Inferior parietal cortex (tissue), 1 donor: ENCODE measurements at regions not wholly inside any gene's neighbourhood (a gene's known extent, or its start where the extent isn't known, plus 50 kb on each side); places are given as distances from the start of the nearest gene placed in this dataset.
"Not testable (repeated sequence)": the region's sequence is repeated elsewhere in the genome, so short reads cannot be mapped to it uniquely, and the experiment has no call there.

Experiments used
- DNase-seq: peaks from one replicate; pipeline ENCODE4 v3.0.0-alpha.2; 2016; ENCODE audit errors: extremely low spot score

DNA sequence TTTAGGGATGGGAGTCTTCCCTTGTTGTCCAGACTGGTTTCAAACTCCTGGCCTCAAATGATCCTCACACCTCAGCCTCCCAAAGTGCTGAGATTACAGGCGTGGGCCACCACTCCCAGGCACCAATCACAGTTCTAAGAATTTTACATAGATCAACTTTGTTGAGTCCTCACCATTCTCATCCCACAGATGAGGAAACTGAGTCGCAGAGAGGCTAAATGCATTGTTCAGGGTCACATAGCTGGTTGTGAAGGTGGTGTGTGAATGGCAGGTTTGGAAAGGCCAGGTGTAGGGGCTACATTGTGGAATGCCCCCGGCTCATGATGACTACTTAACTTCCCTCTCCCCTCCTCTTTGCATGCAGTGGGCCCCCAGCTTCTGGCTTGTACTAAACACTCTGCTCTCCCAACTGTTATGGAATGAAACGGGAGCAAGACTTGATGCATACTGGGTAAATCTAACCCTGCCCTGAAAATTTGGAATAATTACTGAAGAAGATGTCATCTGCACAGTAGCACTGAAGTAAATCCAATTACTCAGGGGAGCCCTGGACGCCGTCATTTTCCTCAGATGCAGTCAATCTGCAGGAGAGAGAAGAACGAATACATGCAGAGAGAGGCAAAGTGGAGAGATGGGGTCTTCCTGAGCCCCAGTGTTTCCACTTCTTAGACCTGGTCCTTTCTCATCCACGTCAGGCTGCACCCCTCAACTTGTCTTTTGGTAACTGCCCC lies 102.3 kb upstream of the ZNF217 start:
- no peak for DNase-seq

DNA sequence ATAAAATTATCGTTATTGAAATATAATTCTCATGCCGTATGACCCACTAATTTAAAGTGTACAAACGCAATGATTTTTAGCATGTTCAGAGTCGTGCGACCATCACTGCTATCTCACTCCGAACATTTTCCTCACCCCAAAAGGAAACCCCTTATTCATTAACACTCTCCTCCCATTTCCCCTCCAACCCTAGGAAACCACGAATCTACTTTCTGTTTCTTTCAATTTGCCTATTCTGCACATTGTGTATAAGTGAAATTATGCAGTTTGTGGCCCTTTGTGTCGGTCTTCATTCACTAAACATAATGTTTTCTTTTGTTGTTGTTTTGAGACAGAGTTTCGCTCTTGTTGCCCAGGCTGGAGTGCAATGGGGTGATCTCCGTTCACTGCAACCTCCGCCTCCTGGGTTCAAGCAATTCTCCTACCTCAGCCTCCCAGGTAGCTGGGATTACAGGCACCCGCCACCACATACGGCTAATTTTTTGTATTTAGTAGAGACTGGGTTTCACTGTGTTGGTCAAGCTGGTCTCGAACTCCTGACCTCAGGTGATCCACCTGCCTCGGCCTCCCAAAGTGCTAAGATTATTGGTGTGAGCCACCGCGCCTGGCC lies 99.7 kb upstream of the ZNF217 start:
- no peak for DNase-seq

DNA sequence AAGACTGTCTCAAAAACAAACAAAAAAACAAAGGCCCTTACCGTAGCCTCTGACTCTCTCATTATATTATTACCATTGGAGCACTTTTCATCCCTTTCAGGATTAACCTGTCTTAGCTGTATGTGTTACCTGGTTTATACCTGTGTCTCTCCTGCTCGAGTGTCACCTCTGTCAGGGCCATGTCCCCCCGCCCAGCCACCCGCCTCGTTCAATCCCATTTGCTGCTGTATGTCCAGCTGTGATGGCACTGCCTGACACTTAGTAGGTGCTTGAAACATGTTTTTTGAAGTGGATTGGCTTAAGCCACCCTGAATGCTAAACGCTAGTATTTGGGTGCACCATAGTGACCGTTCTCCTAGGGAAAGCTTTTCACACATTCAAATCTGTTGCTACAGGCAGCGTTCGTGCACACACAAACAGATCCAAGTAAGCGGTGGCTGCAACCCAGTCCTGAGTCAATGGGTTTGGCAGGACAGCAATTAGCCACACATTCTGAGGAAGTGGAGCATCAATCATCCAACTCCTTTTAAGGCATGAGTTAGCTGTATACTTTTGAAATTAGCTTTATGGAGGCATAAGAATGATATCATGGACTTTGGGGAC lies 98.9 kb upstream of the ZNF217 start:
- DNase-seq = no peak

DNA sequence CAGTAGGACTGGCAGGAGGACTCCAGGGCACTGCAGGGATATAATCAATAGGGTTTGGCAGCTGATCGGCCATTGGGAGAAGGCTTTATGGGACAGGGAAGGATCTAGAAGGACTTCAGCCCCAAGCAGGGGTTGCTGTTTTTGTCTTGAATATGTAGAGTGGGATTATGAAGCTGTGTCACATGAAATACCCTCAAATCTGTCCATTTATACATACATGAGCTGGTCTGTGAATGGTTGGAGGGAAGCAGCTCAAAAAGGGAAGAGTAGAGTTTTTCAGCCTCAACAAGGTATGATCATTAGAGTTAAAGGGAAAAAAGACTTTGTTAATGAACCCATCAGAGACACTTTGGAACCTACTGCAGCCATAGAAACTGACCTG lies 98.2 kb upstream of the ZNF217 start:
- no peak for DNase-seq

DNA sequence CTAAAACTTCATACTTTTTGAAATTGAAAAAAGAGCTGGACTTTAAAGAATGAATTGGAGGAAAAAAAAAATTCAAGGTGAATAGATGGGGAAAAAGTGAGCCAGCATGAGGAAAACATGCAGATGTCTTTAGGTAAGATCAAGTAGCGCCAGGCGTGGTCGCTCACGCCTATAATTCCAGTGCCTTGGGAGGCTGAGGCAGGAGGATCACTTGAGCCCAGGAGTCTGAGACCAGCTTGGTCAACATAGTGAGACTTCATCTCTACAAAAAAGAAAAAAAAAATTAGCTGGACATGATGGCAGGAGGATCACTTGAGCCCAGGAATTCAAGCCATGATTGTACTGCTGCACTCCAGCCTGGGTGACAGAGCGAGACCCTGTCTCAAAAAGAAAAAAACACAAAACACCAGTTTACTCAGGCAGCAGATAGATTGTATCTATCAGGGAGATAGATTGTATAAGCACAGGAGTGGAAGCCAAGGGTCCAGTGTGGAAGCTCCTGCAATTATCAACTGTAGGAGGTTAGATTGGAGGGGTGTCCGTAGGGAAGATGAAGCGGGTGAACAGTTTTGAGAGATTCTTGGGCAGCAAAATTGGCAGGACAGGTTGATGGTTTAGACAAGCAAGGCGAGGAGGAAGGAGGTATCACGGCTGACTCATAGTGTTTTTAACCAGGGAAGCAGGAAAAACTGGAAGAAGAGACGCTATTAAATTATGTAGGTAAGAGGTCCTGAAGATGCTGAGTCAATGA lies 97.6 kb upstream of the ZNF217 start:
- no peak for DNase-seq

DNA sequence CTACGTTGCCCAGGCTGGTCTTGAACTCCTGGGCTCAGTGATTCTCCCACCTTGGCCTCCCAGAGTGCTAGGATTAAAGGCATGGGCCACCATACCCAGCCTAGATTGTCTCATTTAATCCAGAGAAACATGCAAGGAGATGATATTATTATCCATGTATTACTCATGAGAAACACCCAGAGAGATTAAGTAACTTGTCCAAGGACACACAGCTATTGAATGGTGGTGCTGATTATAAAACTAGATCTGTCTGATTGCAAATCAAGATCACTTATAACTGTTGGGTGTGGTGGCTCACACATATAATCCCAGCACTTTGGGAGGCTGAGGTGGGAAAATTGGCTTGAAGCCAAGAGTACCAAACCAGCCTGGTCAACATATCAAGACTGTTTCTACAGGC lies 94.4 kb upstream of the ZNF217 start:
- DNase-seq = no peak

DNA sequence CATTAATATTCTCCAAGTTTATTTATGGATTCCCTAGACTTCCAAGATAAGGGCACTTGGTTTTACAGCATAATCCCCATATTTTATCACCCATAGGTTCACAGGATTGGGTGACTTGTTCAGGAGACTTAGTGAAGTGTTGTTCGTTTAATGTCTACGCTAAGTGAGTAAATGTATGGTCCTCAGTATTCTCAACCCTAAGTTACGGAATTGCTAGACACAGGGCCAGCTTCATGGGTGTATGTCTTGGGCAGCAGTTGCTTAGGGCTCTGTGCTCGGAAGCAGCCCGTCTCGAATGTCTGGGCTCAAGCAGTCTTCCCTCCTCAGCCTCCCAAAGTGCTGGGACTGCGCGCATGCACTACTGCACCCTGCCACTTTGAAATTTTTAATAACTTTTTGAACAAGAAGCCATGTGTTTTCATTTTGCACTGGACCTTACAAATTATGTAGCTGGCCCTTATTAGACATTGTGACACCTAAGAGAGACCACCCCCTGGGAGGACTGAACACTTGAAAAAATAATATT lies 91.5 kb upstream of the ZNF217 start:
- no peak for DNase-seq

DNA sequence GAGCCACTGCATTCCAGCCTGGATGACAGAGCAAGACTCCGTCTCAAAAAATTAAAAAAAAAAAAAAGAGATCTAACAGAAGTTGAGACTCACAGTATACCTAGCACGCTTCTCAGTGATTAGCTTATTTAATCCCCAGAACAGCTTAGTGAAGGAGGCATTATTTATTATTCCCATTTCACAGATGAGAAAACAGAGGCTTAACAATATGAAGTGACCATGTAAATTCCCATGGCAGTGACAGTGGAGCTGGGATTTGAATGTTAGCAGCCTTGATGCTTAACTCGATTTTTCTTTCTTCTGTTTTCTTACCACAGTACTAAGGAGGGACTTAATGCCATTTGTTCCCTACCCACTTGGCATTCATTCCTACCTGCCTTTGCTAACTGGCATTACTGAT lies 89.9 kb upstream of the ZNF217 start:
- DNase-seq = no peak

DNA sequence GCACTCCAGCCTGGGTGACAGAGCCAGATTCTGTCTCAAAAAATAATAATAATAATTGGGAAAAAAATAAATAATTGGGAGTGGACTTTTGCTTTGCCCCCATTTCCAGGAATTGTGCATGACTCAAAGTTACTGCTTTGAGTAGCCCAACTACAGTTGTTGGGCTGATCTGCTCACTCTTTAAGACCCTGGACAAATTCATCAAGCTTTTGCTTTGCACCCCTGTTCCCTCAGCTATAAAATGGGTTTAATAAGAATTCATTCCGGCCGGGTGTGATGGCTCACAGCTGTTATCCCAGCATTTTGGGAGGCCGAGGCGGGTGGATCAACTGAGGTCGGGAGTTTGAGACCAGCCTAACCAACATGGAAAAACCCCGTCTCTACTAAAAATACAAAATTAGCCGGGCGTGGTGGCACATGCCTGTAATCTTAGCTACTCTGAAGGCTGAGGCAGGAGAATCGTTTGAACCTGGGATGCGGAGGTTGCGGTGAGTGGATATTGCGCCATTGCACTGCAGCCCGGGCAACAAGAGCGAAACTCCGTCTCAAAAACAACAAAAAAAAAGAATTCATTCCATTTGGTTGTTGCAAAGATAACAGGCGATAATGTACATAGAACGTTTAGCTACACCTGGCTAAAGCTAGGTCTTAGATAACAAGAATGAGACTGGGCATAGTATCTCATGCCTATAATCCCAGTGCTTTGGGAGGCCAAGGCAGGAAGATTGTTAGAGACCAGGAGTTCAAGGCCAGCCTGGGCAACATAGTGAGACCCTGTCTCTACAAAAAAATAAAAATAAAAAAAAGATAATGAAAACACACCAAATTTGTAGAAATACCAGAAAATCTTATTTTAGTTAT lies 87.9 kb upstream of the ZNF217 start:
- no peak for DNase-seq

DNA sequence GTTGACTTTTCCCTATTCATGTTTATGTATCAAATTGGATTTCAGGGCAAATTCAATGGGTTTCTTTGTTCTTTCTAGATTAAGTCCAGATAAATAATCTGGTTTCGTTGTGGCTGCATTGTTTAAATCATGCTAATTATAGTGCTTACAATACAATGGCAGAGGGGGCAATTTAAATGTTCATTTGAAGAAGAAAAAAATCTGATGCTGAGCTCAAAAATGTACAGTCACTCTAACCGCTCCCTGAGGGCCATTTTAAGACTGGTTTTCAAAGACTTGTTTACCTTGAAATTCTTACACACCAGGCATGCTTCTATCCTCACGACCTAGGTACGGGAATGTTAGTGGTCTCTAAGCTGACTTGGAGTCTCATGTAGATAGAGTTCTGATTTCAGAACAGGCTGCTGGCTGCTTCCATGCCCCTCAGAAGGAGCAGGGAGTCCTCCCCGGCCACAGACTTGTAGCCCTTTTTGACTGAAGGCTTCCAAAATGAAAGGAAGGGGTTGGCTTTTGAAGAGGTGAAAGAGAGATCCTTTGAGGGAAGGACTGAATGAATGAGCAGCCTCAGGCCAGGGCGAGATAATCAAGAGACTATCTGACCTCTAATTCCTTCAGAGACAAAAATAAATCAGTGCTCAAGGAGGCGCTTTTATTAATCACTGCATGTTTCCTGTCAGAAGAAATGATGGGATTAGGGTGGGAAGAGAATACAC lies 86.1 kb upstream of the ZNF217 start:
- DNase-seq = no peak

DNA sequence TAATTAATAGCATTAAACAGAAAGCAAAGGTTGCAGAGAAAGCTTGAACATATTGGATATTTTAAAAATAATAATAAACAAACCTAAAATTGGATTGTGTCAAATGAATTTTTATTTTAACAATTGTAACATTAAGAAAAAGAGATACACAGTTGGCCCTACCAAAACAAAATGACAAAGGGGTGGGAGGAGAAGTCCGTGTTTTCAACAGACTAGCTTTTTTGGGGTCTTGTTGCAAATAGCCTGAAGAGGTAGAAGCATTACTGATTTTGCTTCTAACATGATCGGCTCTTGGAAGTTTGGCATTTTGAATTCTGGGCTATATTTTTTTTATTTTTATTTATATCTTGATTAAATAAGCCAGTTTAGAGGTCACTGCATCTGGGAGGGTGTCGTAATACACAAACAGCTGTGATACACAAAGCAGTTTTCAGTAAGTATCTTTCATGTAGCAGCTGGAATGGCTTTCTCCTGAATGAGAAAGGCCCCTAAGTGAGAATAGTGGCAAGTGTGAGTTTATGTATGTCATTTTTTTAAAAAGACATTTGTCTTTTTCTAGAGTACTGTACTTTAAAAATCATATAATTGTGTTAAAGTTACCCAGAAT lies 85.5 kb upstream of the ZNF217 start:
- no peak for DNase-seq

DNA sequence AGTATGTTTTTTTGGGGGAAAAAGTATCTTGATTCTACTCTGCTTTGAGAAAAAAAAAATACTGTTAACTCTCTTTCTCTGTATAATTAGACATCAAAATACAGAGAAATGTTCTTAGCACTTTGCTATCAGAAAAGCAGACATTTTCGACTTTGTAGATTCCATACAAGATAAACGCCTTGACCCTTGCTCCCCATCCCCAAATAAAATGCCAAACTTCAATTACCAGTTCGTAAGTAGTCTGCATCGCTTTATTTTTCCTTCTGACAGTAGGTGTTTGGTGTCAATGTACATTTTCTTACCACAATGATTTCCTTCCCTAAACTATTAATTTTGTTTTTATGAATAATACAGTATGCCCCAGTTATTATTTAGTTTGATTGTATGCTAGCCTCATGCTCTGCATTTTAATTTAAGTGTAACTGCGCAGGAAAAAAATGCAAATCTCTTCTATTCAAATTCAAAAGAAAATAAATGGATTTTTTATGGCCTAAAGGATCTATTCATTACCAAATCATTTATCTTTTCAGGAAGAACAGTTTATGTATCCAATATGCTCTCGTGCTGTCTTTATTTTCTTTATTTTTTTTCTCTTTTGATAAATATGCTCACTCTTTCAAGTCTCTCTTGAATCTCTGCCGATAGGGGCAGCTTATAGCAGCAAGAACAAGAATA lies 84.8 kb upstream of the ZNF217 start:
- no peak for DNase-seq

DNA sequence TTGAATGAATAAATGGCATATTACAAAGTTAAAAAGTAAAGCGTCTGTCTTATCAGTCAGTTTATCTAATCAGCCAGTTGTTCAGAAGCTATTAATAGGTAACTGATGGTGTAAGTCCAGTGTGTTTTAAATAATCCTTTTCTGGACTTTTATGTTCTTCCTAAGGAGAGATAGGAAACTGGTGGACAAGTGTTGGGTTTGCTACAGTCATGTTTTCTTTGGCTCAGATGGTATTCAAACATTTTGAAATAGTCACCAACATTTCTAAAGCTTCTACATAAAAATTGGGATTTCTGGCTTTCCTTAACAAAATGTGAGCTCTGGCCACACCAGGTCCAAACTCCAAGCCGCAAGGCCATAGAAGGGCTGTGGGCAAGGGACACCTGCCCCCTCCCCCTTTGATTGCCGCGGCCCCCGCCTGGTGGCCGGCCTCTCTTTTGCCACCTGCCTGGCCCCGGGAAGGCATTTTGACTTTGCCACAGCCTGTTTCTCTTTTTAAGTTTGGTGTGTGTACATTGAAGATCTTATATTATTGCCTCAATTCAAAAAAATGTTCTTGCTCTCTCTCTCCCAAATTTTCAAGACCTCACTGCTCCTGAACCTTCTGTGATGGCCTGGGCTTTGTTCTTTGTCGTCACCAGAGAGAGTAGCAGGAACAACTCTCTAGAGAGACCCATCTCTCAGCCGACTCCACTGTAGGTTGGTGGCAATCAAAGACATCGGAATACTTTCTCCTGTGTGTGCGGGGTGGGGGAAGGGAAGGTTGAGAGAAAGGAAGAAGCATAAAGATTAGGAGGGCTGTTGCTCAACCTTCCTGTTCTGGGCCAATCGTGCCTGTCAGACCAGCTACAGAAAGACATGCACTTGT lies 84.0 kb upstream of the ZNF217 start:
- no peak for DNase-seq

DNA sequence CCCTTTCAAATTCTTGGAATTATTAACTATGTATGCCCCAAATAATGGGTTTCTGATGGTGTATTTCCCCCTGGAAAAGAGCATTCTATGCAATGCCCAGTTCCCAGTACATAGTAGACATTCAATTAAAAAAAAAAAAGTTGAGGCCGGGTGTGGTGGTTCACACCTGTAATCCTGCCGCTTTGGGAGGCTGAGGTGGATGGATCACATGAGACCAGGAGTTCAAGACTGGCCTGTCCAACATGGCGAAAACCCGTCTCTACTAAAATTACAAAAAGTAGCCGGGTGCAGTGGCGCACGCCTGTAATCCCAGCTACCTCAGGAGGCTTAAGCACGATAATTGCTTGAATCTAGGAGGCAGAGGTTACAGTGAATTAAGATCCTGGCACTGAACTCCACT lies 83.3 kb upstream of the ZNF217 start:
- no peak for DNase-seq

DNA sequence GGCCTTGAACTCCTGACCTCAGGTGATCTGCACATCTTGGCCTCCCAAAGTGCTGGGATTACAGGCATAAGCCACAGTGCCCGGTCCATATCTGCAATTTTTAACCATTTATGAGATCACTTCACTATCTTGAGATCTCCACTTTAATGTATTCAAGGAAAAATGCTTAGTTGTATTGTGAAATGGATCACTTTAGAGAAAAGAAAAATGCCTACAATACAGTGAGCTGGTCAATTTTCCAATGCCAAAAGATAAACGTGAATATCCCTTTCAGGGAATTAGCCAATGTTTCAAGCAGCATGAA lies 82.8 kb upstream of the ZNF217 start:
- DNase-seq = no peak

DNA sequence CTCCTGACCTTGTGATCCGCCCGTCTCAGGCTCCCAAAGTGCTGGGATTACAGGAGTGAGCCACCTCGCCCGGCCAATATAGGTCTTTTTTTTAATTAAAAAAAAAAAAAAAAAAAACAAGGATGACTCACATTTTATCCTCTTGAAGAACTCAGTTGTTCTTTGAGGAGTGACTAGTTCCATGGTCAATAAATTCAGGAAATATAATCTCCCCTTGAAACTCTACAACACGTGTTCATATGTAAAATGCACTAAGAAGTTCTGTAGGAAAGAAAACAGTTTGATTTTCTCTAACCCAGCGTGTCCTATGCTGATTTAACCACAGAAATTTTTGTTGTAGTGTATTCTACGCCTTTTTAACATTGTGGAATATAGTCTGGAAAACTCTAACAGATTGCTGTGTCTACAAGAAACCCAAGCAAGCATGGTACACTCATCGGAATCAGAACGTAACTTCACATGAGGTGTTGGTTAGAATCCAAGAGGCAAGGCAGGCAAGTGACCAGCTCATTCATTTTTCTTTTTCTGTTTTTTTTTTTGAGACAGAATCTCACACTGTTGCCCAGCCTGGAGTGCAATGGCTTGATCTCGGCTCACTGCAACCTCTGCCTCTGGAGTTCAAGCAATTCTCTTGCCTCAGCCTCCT lies 79.0 kb upstream of the ZNF217 start:
- DNase-seq = no peak

DNA sequence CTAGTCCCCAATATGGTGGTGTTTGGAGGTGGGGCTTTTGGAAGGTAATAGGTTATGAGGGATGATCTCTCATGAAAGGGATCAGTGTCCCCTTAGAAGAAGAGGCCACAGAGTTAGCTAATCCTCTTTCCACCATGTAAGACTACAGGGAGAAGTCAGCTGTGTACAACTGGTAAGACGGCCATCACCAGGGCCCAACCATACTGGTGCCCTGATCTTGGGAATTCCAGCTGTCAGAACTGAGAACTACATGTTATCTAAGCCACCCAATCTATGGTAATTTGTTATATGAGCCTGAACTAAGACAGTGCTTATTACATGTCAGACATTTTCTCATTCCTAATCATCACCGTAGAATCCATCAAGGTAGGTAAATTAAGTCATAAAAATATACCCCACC lies 77.7 kb upstream of the ZNF217 start:
- no peak for DNase-seq

DNA sequence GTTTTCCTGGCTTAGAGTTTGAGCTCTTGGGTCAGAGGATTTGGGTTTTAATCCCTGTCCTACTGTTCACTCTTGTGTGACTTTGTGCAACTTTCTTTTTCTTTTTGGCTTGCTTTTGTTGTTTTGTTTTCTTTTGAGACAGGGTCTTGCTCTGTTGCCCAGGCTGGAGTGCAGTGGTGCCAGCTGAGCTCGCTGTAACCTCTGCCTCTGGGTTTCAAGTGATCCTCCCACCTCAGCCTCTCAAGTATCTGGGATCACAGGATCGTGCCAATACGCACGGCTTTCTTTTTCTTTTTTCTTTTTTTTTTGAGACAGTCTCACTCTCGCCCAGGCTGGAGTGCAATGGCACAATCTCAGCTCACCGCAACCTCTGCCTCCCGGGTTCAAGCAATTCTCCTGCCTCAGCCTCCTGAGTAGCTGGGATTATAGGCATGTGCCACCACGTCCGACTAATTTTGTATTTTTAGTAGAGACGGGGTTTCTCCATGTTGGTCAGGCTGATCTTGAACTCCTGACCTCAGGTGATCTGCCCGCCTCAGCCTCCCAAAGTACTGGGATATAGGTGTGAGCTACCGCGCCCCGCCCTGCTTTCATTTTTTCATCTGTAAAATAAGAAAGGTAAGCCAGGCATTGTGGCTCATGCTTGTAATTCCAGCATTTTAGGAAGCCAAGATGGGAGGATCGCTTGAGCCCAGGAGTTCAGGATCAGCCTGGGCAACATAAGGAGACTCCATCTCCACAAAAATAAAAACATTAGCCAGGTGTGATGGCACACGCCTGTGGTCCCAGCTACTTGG lies 76.1 kb upstream of the ZNF217 start:
- not testable (repeated sequence) for DNase-seq
